B cell (primary cell): ENCODE measurements at regions not wholly inside any gene's neighbourhood (a gene's known extent, or its start where the extent isn't known, plus 50 kb on each side); places are given as distances from the start of the nearest gene placed in this dataset.

Experiments
- ATAC-seq: fragments of 200-7000 bp; cut with Tn5 transposase; one replicate; pipeline ENCODE4 v1.10.0; 2021; ENCODE audit warnings: low read depth, mild to moderate bottlenecking, moderate number of reproducible peaks, moderate library complexity
- CTCF ChIA-PET: fragments of 350-600 bp; sonication (Branson Sonifier 250); formaldehyde crosslinking; loops from one replicate; lab custom pipeline; 2021; ENCODE audit warnings: antibody characterized with exemption, inconsistent platforms; lab: Charles Lee
- POLR2A ChIA-PET: fragments of 350-600 bp; sonication (Branson Sonifier 250); formaldehyde crosslinking; loops from one replicate; lab custom pipeline; 2021; ENCODE audit warnings: antibody characterized with exemption; lab: Charles Lee
- DNase-seq: peaks from one replicate; pipeline ENCODE4 v3.0.0; 2013
- H2AFZ ChIP-seq: 2 replicates; pipeline ENCODE4 v1.6.1; 2012; ENCODE audit warnings: mild to moderate bottlenecking, low read depth, low read length; ENCODE audit not compliant: insufficient read depth, poor library complexity, severe bottlenecking
- H3K27ac ChIP-seq, 2 donors: 1 replicate in 1 of 2; 2 replicates in 1 of 2; pipeline ENCODE4 v1.5.1; 2012 to 2013; ENCODE audit warnings: low read length in 2 of 2, mild to moderate bottlenecking in 2 of 2, moderate library complexity in 1 of 2
- H3K27me3 ChIP-seq, 4 experiments: fragments of 200-600 bp in 1 of 4; sonication (generic) in 1 of 4; replicated peaks in 1 of 4; 1 replicate in 2 of 4; 2 replicates in 2 of 4; pipeline versions ENCODE4 v1.6.1 to v1.7.0; 2013 to 2016; ENCODE audit warnings: low read length in 3 of 4, mild to moderate bottlenecking in 2 of 4, mixed read lengths in 1 of 4, moderate library complexity in 1 of 4; ENCODE audit not compliant: insufficient read depth in 4 of 4, control insufficient read depth in 3 of 4; ENCODE audit errors: control extremely low read depth in 1 of 4
- H3K36me3 ChIP-seq, 2 experiments: replicated peaks in 1 of 2; 1 replicate in 1 of 2; 2 replicates in 1 of 2; pipeline versions ENCODE4 v1.6.1 to v1.7.1; 2013; ENCODE audit warnings: low read length in 1 of 2; ENCODE audit not compliant: insufficient read depth in 2 of 2, control insufficient read depth in 1 of 2; ENCODE audit errors: control extremely low read depth in 1 of 2, extremely low read depth in 1 of 2
- H3K4me1 ChIP-seq, 2 donors: fragments of 200-600 bp in 1 of 2; sonication (generic) in 1 of 2; 1 replicate in 1 of 2; 2 replicates in 1 of 2; pipeline versions ENCODE4 v1.5.1 to v1.6.1; 2013 to 2017; ENCODE audit warnings: low read length in 2 of 2; ENCODE audit not compliant: control insufficient read depth in 2 of 2, insufficient read depth in 2 of 2
- H3K4me2 ChIP-seq: replicated peaks from 2 replicates; pipeline ENCODE3; 2012; ENCODE audit warnings: mild to moderate bottlenecking, low read depth, low read length; ENCODE audit not compliant: poor library complexity, severe bottlenecking
- H3K4me3 ChIP-seq, 5 experiments: fragments of 200-600 bp in 1 of 5; sonication (generic) in 1 of 5; 1 replicate in 3 of 5; 2 replicates in 2 of 5; pipeline versions ENCODE4 v1.5.1 to v1.7.0; 2011 to 2016; ENCODE audit warnings: low read length in 4 of 5, mild to moderate bottlenecking in 4 of 5, low read depth in 2 of 5, control low read depth in 1 of 5, moderate library complexity in 1 of 5; ENCODE audit not compliant: insufficient read depth in 1 of 5; ENCODE audit errors: control extremely low read depth in 1 of 5, extremely low read depth in 1 of 5
- H3K79me2 ChIP-seq: fragments of 200-600 bp; sonication (generic); one replicate; pipeline ENCODE4 v1.6.0; 2016; ENCODE audit warnings: low read length; ENCODE audit not compliant: control insufficient read depth, insufficient read depth
- H3K9ac ChIP-seq: fragments of 200-600 bp; sonication (generic); 2 replicates; pipeline ENCODE4 v1.6.1; 2017; ENCODE audit warnings: mild to moderate bottlenecking, low read length, moderate library complexity
- H3K9me3 ChIP-seq, 3 donors: one replicate each; pipeline versions ENCODE4 v1.6.1 to v1.7.1; 2013; ENCODE audit warnings: low read length in 2 of 3; ENCODE audit not compliant: control insufficient read depth in 2 of 3, insufficient read depth in 1 of 3; ENCODE audit errors: control extremely low read depth in 1 of 3
- H4K20me1 ChIP-seq: 2 replicates; pipeline ENCODE4 v1.6.0; 2012; ENCODE audit warnings: mild to moderate bottlenecking, low read length; ENCODE audit not compliant: insufficient read depth, control insufficient read depth, poor library complexity, severe bottlenecking
- H3K27ac Mint-ChIP-seq: one replicate; pipeline ENCODE4 v1.8.0; 2021; ENCODE audit warnings: mixed read lengths
- H3K27me3 Mint-ChIP-seq: one replicate; pipeline ENCODE4 v1.8.0; 2021; ENCODE audit warnings: mixed read lengths
- H3K4me1 Mint-ChIP-seq: one replicate; pipeline ENCODE4 v1.8.0; 2021; ENCODE audit warnings: mixed read lengths
- H3K4me3 Mint-ChIP-seq: one replicate; pipeline ENCODE4 v1.8.0; 2021; ENCODE audit warnings: mixed read lengths
- H3K9me3 Mint-ChIP-seq: one replicate; pipeline ENCODE4 v1.8.0; 2022; ENCODE audit warnings: mixed read lengths; ENCODE audit not compliant: insufficient read depth
- EZH2 ChIP-seq: IDR thresholded peaks from 2 replicates; pipeline ENCODE4 v1.6.1; 2012; ENCODE audit warnings: borderline replicate concordance, low read depth, mild to moderate bottlenecking, moderate library complexity, low read length; ENCODE audit not compliant: insufficient read depth, poor library complexity, severe bottlenecking
- WGBS: methylation state at CpG from one replicate; pipeline ENCODE4 v1.1.5; 2013; ENCODE audit warnings: missing lambda C conversion rate; ENCODE audit not compliant: insufficient coverage; 5-methylcytosine and 5-hydroxymethylcytosine counted together
- intact Hi-C: fragments of 100-400 bp; cut with micrococcal nuclease; formaldehyde crosslinking; loops from one replicate; pipeline ENCODE4 v1.10.0; 2022
- TF ChIP-seq, protein P1 (sequence below): fragments of 200-600 bp; IDR thresholded peaks from one replicate; pipeline ENCODE4 v1.8.0; 2022; ENCODE audit warnings: antibody characterized with exemption, mild to moderate bottlenecking

GRCh38 chr2:222038067-222038802, 260.6 kb downstream of the PAX3 start:
- DNase-seq (no peak), ATAC-seq (no peak)
- POLR2A ChIA-PET, result no interaction called here
- TF ChIP-seq EZH2, result no peak
- TF ChIP-seq, protein P1, sequence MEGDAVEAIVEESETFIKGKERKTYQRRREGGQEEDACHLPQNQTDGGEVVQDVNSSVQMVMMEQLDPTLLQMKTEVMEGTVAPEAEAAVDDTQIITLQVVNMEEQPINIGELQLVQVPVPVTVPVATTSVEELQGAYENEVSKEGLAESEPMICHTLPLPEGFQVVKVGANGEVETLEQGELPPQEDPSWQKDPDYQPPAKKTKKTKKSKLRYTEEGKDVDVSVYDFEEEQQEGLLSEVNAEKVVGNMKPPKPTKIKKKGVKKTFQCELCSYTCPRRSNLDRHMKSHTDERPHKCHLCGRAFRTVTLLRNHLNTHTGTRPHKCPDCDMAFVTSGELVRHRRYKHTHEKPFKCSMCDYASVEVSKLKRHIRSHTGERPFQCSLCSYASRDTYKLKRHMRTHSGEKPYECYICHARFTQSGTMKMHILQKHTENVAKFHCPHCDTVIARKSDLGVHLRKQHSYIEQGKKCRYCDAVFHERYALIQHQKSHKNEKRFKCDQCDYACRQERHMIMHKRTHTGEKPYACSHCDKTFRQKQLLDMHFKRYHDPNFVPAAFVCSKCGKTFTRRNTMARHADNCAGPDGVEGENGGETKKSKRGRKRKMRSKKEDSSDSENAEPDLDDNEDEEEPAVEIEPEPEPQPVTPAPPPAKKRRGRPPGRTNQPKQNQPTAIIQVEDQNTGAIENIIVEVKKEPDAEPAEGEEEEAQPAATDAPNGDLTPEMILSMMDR, result peak; percentile 17
- no peaks in the 10 kb centered on the region for H3K4me1 ChIP-seq
- no peak overlapping the region for H3K4me2 ChIP-seq
- no peak overlapping the region for H3K27ac Mint-ChIP-seq
- H3K9me3 ChIP-seq, result no peaks in the 10 kb centered on the region
- no peak overlapping the region for H3K27ac ChIP-seq
- no peaks in the 10 kb centered on the region for H3K4me1 Mint-ChIP-seq
- H3K27me3 Mint-ChIP-seq, result no peaks in the 10 kb centered on the region
- CTCF ChIA-PET, result interaction anchor here (0.9 to 1.5 kb wide), 3 partner anchors 12 to 18 kb away, joined by 3 to 4 read pairs (median 4); no protein-coding TSS in a partner anchor
- H3K36me3 ChIP-seq, result no peaks in the 10 kb centered on the region
- WGBS, result 50% methylated on average over 2 of the region's 4 CpGs
- H3K9me3 Mint-ChIP-seq, result no peaks in the 10 kb centered on the region
- H2AFZ ChIP-seq, result no peak overlapping the region
- no peak overlapping the region for H3K4me3 Mint-ChIP-seq
- intact Hi-C loops, result no loop called here
- no peak overlapping the region for H3K4me3 ChIP-seq
- peaks cover 0 to 3% (median 0%) of the 10 kb centered on the region in 4 experiments for H3K27me3 ChIP-seq
- H3K79me2 ChIP-seq, result no peaks in the 10 kb centered on the region
- H4K20me1 ChIP-seq, result no peaks in the 10 kb centered on the region
- H3K9ac ChIP-seq, result no peak overlapping the region

DNA sequence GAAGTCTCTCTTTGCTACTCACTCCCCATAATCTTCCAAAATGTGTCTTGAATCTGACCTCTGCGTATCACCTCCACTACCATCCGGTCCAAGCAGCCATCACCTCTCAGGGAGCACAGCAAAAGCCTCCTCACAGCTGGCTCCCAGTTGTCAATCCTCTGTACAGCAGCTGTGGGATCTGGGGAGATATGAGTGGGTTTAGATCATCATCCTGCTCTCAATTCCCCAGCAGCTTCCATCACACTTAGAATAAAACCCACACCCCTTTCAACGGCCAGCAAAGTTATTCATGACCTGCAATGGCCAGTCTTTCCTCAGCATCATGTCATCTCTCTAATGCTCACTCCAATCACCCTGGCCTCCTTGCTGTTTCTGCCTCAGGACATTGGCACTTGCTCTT, 261.6 kb downstream of the PAX3 start:
- Mint-ChIP-seq H3K4me3 (no peak overlapping the region), H3K27me3 (peaks cover 4% of the 10 kb centered on the region)
- CTCF ChIA-PET, result interaction anchor here (1.2 kb wide), 1 partner anchor 14 kb away, joined by 3 read pairs; no protein-coding TSS in a partner anchor

More for the DNA sequence above, 261.6 kb downstream of the PAX3 start:
- ATAC-seq, result no peak
- no peaks in the 10 kb centered on the region for H3K4me1 ChIP-seq
- no peaks in the 10 kb centered on the region for H3K36me3 ChIP-seq
- intact Hi-C loops, result no loop called here
- Mint-ChIP-seq H3K4me1 (no peaks in the 10 kb centered on the region), H3K27ac (no peak overlapping the region), H3K9me3 (no peaks in the 10 kb centered on the region)
- H3K9me3 ChIP-seq, result no peaks in the 10 kb centered on the region
- WGBS, result 100% methylated on average over 1 of the region's 3 CpGs
- H4K20me1 ChIP-seq, result no peaks in the 10 kb centered on the region
- POLR2A ChIA-PET, result no interaction called here
- no peak overlapping the region for H2AFZ ChIP-seq
- DNase-seq, result no peak
- peaks cover 0 to 3% (median 0%) of the 10 kb centered on the region in 4 experiments for H3K27me3 ChIP-seq
- no peak overlapping the region for H3K27ac ChIP-seq
- H3K79me2 ChIP-seq, result no peaks in the 10 kb centered on the region
- no peak for TF ChIP-seq EZH2
- no peak overlapping the region for H3K4me2 ChIP-seq
- no peak overlapping the region for H3K9ac ChIP-seq
- H3K4me3 ChIP-seq, result no peak overlapping the region
